ENCODE measurements at regions not wholly inside any gene's neighbourhood (a gene's known extent, or its start where the extent isn't known, plus 50 kb on each side); places are given as distances from the start of the nearest gene placed in this dataset.

GRCh38 chr10:114714281-114714741 is 56.2 kb upstream of the ABLIM1 start (continued):
- TF ChIP-seq JUN (IDR thresholded peaks at IDR 0.05; ENCODE audit: low read depth, low read length), result no peak
- no peak for TF ChIP-seq RNF2 (IDR thresholded peaks at IDR 0.05; ENCODE audit: borderline replicate concordance, low read depth, low read length, missing control alignments, poor library complexity, severe bottlenecking)
- TF ChIP-seq CBX8 (IDR thresholded peaks at IDR 0.05; ENCODE audit: borderline replicate concordance, low read depth, low read length), result no peak
- no peak for TF ChIP-seq E2F6 (IDR thresholded peaks at IDR 0.05)
